GM18502 (cell line): ENCODE measurements at regions not wholly inside any gene's neighbourhood (a gene's known extent, or its start where the extent isn't known, plus 50 kb on each side); places are given as distances from the start of the nearest gene placed in this dataset.
"Not testable (repeated sequence)": the region's sequence is repeated elsewhere in the genome, so short reads cannot be mapped to it uniquely, and the experiment has no call there.

Experiments used
- ATAC-seq: cut with Tn5 transposase; IDR thresholded peaks from one replicate; pipeline ENCODE4 v1.9.1; 2021; ENCODE audit warnings: mild to moderate bottlenecking; ENCODE audit not compliant: unreplicated experiment, poor library complexity

GRCh38 chr7:119630406-119630969 lies 642.5 kb upstream of the KCND2 start:
- no peak for ATAC-seq

GRCh38 chr7:119633812-119634211 lies 639.2 kb upstream of the KCND2 start:
- not testable (repeated sequence) for ATAC-seq

GRCh38 chr7:119640326-119640725 lies 632.6 kb upstream of the KCND2 start:
- ATAC-seq: no peak

GRCh38 chr7:119640861-119641260 lies 632.1 kb upstream of the KCND2 start:
- ATAC-seq: no peak

- ATAC-seq: no peak
These were observed 629.4 kb upstream of the KCND2 start for GRCh38 chr7:119643558-119643957.

GRCh38 chr7:119647286-119647685 lies 625.7 kb upstream of the KCND2 start:
- no peak for ATAC-seq

- ATAC-seq: not testable (repeated sequence)
These were observed 624.2 kb upstream of the KCND2 start for GRCh38 chr7:119648752-119649151.

GRCh38 chr7:119660080-119660479 lies 612.9 kb upstream of the KCND2 start:
- ATAC-seq: no peak

- ATAC-seq: no peak
These were observed 608.4 kb upstream of the KCND2 start for GRCh38 chr7:119664601-119665000.

GRCh38 chr7:119665796-119666195 lies 607.2 kb upstream of the KCND2 start:
- ATAC-seq: no peak

- ATAC-seq: no peak
These were observed 591.6 kb upstream of the KCND2 start for GRCh38 chr7:119681336-119681735.

GRCh38 chr7:119684763-119685162 lies 588.2 kb upstream of the KCND2 start:
- ATAC-seq: no peak

GRCh38 chr7:119685906-119686305 lies 587.1 kb upstream of the KCND2 start:
- no peak for ATAC-seq

GRCh38 chr7:119688831-119689230 lies 584.1 kb upstream of the KCND2 start:
- no peak for ATAC-seq

- ATAC-seq: no peak
These were observed 580.4 kb upstream of the KCND2 start for GRCh38 chr7:119692541-119692940.

GRCh38 chr7:119694506-119694905 lies 578.5 kb upstream of the KCND2 start:
- ATAC-seq: no peak

- ATAC-seq: no peak
These were observed 576.6 kb upstream of the KCND2 start for GRCh38 chr7:119696336-119696735.

- ATAC-seq: no peak
These were observed 569.1 kb upstream of the KCND2 start for GRCh38 chr7:119703895-119704294.

- no peak for ATAC-seq
These were observed 566.4 kb upstream of the KCND2 start for GRCh38 chr7:119706608-119707007.

- no peak for ATAC-seq
These were observed 564.1 kb upstream of the KCND2 start for GRCh38 chr7:119708891-119709290.

GRCh38 chr7:119711104-119711503 lies 561.9 kb upstream of the KCND2 start:
- peak; percentile 88 for ATAC-seq

GRCh38 chr7:119712886-119713462 lies 560.0 kb upstream of the KCND2 start:
- ATAC-seq: no peak
